ENCODE measurements at regions not wholly inside any gene's neighbourhood (a gene's known extent, or its start where the extent isn't known, plus 50 kb on each side); places are given as distances from the start of the nearest gene placed in this dataset.
A peak's percentile ranks its signal among the peaks of the same experiment; 100 is the strongest.

GRCh38 chr1:200310824-200311223, 99.0 kb downstream of the ZNF281 start:
- Histone ChIP-seq H3K4me1 (no peaks in the 10 kb centered on the region), H3K27ac (no peak overlapping the region), H3K27me3 (no peaks in the 10 kb centered on the region), H3K36me3 (no peaks in the 10 kb centered on the region), H3K4me3 (no peak overlapping the region), H3K9me3 (no peaks in the 10 kb centered on the region)
- DNase-seq = no peak
- TF ChIP-seq, protein P1, sequence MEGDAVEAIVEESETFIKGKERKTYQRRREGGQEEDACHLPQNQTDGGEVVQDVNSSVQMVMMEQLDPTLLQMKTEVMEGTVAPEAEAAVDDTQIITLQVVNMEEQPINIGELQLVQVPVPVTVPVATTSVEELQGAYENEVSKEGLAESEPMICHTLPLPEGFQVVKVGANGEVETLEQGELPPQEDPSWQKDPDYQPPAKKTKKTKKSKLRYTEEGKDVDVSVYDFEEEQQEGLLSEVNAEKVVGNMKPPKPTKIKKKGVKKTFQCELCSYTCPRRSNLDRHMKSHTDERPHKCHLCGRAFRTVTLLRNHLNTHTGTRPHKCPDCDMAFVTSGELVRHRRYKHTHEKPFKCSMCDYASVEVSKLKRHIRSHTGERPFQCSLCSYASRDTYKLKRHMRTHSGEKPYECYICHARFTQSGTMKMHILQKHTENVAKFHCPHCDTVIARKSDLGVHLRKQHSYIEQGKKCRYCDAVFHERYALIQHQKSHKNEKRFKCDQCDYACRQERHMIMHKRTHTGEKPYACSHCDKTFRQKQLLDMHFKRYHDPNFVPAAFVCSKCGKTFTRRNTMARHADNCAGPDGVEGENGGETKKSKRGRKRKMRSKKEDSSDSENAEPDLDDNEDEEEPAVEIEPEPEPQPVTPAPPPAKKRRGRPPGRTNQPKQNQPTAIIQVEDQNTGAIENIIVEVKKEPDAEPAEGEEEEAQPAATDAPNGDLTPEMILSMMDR (IDR thresholded peaks at IDR 0.05) = no peak
- TF ChIP-seq POLR2A (IDR thresholded peaks at IDR 0.05) (no peak), EP300 (IDR thresholded peaks at IDR 0.05) (no peak), POLR2AphosphoS5 (IDR thresholded peaks at IDR 0.05) (no peak)
- intact Hi-C loops (cut with DNase I; ENCODE audit: low total_unique reads) = no loop called here
- 80 to 84% (median 83%) methylated on average over 2 of the region's 2 CpGs for WGBS, 5 donors

DNA sequence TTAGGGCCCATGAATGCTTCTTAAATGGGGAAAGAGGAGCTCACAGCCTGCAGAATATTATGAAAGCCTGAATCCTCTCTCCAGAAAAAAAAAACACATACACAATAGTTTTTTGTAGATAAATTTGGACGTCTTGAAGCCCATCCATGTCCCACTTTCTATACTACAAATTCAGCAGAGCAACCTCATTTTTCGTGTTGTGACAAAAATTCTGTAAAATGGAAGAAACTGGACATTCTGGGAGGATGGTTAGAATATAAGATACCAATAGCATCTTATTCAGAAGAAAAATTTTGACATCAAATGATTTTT, 102.1 kb downstream of the ZNF281 start:
- no peak overlapping the region for H3K27ac ChIP-seq
- H3K36me3 ChIP-seq = no peaks in the 10 kb centered on the region
- DNase-seq = no peak
- intact Hi-C loops (cut with DNase I; ENCODE audit: low total_unique reads) = no loop called here
- peaks cover 0 to 7% (median 3%) of the 10 kb centered on the region in 4 donors for H3K4me1 ChIP-seq
- H3K27me3 ChIP-seq = no peaks in the 10 kb centered on the region
- no peaks in the 10 kb centered on the region for H3K9me3 ChIP-seq
- H3K4me3 ChIP-seq = no peak overlapping the region
- WGBS, 5 donors = 54 to 67% (median 62%) methylated on average over 2 of the region's 2 CpGs
- TF ChIP-seq POLR2AphosphoS5 (IDR thresholded peaks at IDR 0.05) = no peak
- no peak for TF ChIP-seq EP300 (IDR thresholded peaks at IDR 0.05)
- no peak for TF ChIP-seq POLR2A (IDR thresholded peaks at IDR 0.05)
- TF ChIP-seq, protein P1 (IDR thresholded peaks at IDR 0.05) = no peak

DNA sequence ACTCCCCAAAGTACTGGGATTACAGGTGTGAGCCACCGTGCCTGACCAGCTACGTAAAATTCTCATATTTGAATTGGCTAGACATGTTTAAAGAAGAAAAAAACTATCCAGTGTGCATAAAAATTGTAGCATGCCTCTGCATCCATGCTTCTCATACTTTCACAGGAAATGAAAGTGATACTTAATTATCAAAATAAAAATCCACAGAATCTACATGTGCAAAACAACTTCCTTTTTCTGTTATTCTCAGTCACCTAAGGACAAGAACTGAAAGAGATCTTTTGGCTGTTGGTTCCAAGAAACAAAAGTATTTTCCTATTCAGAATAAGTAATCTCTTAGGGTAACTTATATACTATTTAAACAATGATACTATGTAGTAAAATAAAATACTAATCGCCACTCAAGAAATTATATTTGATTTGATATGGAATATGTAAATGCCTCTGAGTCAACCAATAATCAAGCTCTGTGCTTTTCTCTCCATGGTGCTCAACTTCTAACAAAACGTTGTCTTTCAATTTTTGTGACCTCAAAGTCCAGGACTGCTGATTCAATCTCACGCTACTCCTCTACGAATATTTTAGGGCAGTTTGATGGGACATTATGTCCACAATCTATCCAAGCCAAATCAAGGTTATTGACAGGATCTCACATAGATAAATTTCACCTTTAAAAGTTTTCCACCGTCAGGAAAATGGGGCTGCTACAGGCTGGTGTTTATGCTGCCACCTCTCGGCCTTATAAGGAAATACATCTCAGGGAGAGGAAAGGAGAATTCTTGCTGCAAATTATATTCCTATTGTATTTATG, 102.7 kb downstream of the ZNF281 start:
- intact Hi-C loops (cut with DNase I; ENCODE audit: low total_unique reads) = no loop called here
- no peaks in the 10 kb centered on the region for H3K36me3 ChIP-seq
- WGBS, 5 donors = 21 to 33% (median 33%) methylated on average over 8 of the region's 8 CpGs
- H3K4me3 ChIP-seq = no peak overlapping the region
- TF ChIP-seq, protein P1 (IDR thresholded peaks at IDR 0.05) = peak in 5 of 7 experiments; percentile 51 to 80 (median 78)
- TF ChIP-seq EP300 (IDR thresholded peaks at IDR 0.05) = no peak
- no peaks in the 10 kb centered on the region for H3K27me3 ChIP-seq
- no peak overlapping the region for H3K27ac ChIP-seq
- no peaks in the 10 kb centered on the region for H3K9me3 ChIP-seq
- DNase-seq = peak in 1 of 2 donors; percentile 73
- H3K4me1 ChIP-seq = peaks cover 0 to 9% (median 4%) of the 10 kb centered on the region in 4 donors

GRCh38 chr1:200305806-200306205, 104.0 kb downstream of the ZNF281 start:
- Histone ChIP-seq H3K9me3 (no peaks in the 10 kb centered on the region), H3K27ac (no peak overlapping the region), H3K4me3 (no peak overlapping the region), H3K4me1 (peaks cover 0 to 16% (median 8%) of the 10 kb centered on the region in 4 donors), H3K27me3 (no peaks in the 10 kb centered on the region), H3K36me3 (no peaks in the 10 kb centered on the region)
- TF ChIP-seq, protein P1 (IDR thresholded peaks at IDR 0.05) = no peak
- TF ChIP-seq EP300 (IDR thresholded peaks at IDR 0.05) (no peak), POLR2AphosphoS5 (IDR thresholded peaks at IDR 0.05) (no peak), POLR2A (IDR thresholded peaks at IDR 0.05) (no peak)
- no peak for DNase-seq
- intact Hi-C loops (cut with DNase I; ENCODE audit: low total_unique reads) = no loop called here
